H1 (cell line): ENCODE measurements at regions not wholly inside any gene's neighbourhood (a gene's known extent, or its start where the extent isn't known, plus 50 kb on each side); places are given as distances from the start of the nearest gene placed in this dataset.

Source experiments
- JUN ChIP-seq: IDR thresholded peaks from 2 replicates; pipeline ENCODE4 v1.6.1; 2011; ENCODE audit warnings: low read depth, mild to moderate bottlenecking, improper control_type of control experiment, low read length
- POU5F1 ChIP-seq: IDR thresholded peaks from 2 replicates; pipeline ENCODE4 v1.6.1; 2011; ENCODE audit warnings: low read depth, mild to moderate bottlenecking, low read length, moderate library complexity
- SP1 ChIP-seq: IDR thresholded peaks from 2 replicates; pipeline ENCODE4 v1.6.1; 2011; ENCODE audit warnings: low read depth, low read length
- TEAD4 ChIP-seq: IDR thresholded peaks from 2 replicates; pipeline ENCODE4 v1.6.1; 2012; ENCODE audit warnings: low read depth, low read length, inconsistent platforms, mixed read lengths
- ZNF274 ChIP-seq: IDR thresholded peaks from 2 replicates; pipeline ENCODE4 v1.7.0; 2012; ENCODE audit warnings: low read length, borderline replicate concordance; ENCODE audit errors: extremely low read depth
- TF ChIP-seq, protein P1 (sequence below), 3 experiments: IDR thresholded peaks; 1 replicate in 2 of 3; 2 replicates in 1 of 3; pipeline versions ENCODE4 v1.5.1 to v1.6.1; 2011; ENCODE audit warnings: low read length in 3 of 3, mild to moderate bottlenecking in 3 of 3, inconsistent platforms in 2 of 3, low read depth in 1 of 3, moderate library complexity in 1 of 3; ENCODE audit not compliant: insufficient read depth in 1 of 3; ENCODE audit errors: control extremely low read depth in 1 of 3

DNA sequence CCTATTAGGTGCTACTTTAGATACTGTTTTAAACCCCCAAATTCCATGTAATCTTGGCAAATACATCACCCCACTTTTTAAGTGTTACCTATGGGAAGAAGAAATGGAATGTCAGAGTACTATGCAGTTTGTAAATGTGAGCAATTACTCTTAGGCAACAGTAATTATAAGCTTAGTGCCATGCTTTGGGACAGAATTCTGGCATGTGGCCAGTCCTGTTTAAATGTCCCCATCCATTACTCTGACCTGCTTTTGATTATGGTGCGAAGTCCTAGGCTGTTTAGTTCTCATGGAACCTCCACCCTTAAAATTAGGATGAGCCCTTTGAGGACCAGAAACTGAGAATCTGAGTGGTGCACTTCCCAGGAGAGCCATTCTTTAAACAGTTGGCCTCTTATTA, 321.4 kb upstream of the RGS6 start (continued):
- TF ChIP-seq, protein P1, sequence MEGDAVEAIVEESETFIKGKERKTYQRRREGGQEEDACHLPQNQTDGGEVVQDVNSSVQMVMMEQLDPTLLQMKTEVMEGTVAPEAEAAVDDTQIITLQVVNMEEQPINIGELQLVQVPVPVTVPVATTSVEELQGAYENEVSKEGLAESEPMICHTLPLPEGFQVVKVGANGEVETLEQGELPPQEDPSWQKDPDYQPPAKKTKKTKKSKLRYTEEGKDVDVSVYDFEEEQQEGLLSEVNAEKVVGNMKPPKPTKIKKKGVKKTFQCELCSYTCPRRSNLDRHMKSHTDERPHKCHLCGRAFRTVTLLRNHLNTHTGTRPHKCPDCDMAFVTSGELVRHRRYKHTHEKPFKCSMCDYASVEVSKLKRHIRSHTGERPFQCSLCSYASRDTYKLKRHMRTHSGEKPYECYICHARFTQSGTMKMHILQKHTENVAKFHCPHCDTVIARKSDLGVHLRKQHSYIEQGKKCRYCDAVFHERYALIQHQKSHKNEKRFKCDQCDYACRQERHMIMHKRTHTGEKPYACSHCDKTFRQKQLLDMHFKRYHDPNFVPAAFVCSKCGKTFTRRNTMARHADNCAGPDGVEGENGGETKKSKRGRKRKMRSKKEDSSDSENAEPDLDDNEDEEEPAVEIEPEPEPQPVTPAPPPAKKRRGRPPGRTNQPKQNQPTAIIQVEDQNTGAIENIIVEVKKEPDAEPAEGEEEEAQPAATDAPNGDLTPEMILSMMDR (IDR thresholded peaks at IDR 0.05; ENCODE audit: control extremely low read depth in 1 of 3, insufficient read depth in 1 of 3, low read depth in 1 of 3, low read length in 3 of 3) = no peak
- TF ChIP-seq SP1 (no peak), TEAD4 (no peak), POU5F1 (no peak), JUN (no peak), ZNF274 (no peak)
